IMR-90 (cell line): ENCODE measurements at regions not wholly inside any gene's neighbourhood (a gene's known extent, or its start where the extent isn't known, plus 50 kb on each side); places are given as distances from the start of the nearest gene placed in this dataset.

Source experiments
- ATAC-seq: fragments of 200-7000 bp; cut with Tn5 transposase; 2 replicates; pipeline ENCODE4 v1.9.1; 2020; ENCODE audit warnings: low read depth, mild to moderate bottlenecking, moderate library complexity
- BruUV-seq: library from RNA; stranded (reverse); fragments of 400-500 nt; replicated peaks from 2 replicates; lab custom pipeline; 2021; lab: Mats Ljungman, UMichigan
- CTCF ChIA-PET: fragments of 300-600 bp; formaldehyde crosslinking; extraction: SDS; loops from one replicate; lab custom pipeline; 2021; ENCODE audit warnings: antibody characterized with exemption; lab: Yijun Ruan, JAX
- POLR2A ChIA-PET: fragments of 300-600 bp; sonication (Branson Sonifier 250); formaldehyde crosslinking; loops from one replicate; lab custom pipeline; 2022; ENCODE audit warnings: antibody characterized with exemption; ENCODE audit not compliant: unreplicated experiment; lab: Charles Lee
- DNase-seq: peaks from one replicate; pipeline ENCODE4 v3.0.0; 2013
- H2AFZ ChIP-seq: replicated peaks from 2 replicates; pipeline ENCODE3; 2013; ENCODE audit warnings: low read length, mild to moderate bottlenecking; ENCODE audit not compliant: poor library complexity
- H2AK5ac ChIP-seq: 2 replicates; pipeline ENCODE4 v1.6.1; 2013; ENCODE audit warnings: low read depth, low read length, inconsistent platforms
- H2AK9ac ChIP-seq: replicated peaks from 2 replicates; pipeline ENCODE3; 2013; ENCODE audit warnings: mild to moderate bottlenecking, low read depth, low read length, moderate library complexity; ENCODE audit not compliant: poor library complexity
- H2BK120ac ChIP-seq: 2 replicates; pipeline ENCODE4 v1.6.1; 2013; ENCODE audit warnings: low read depth, low read length, inconsistent platforms
- H2BK15ac ChIP-seq: 3 replicates; pipeline ENCODE4 v1.6.1; 2013; ENCODE audit warnings: low read depth, low read length, inconsistent platforms
- H2BK20ac ChIP-seq: 2 replicates; pipeline ENCODE4 v1.6.1; 2013; ENCODE audit warnings: low read depth, mild to moderate bottlenecking, inconsistent platforms, low read length, moderate library complexity
- H2BK5ac ChIP-seq: 2 replicates; pipeline ENCODE4 v1.6.1; 2013; ENCODE audit warnings: mild to moderate bottlenecking, low read depth, low read length, inconsistent platforms; ENCODE audit not compliant: poor library complexity, severe bottlenecking
- H3K14ac ChIP-seq: replicated peaks from 2 replicates; pipeline ENCODE4 v1.6.1; 2013; ENCODE audit warnings: low read depth, low read length, inconsistent platforms
- H3K18ac ChIP-seq: 2 replicates; pipeline ENCODE4 v1.6.1; 2013; ENCODE audit warnings: low read depth, low read length, control low read depth
- H3K23ac ChIP-seq: 2 replicates; pipeline ENCODE4 v1.6.1; 2013; ENCODE audit warnings: low read depth, low read length, inconsistent platforms
- H3K27ac ChIP-seq: 2 replicates; pipeline ENCODE4 v1.5.1; 2013; ENCODE audit warnings: mild to moderate bottlenecking, control low read depth, low read length; ENCODE audit not compliant: insufficient read depth
- H3K27me3 ChIP-seq: 2 replicates; pipeline ENCODE4 v1.6.1; 2013; ENCODE audit warnings: low read length; ENCODE audit not compliant: control insufficient read depth, insufficient read depth
- H3K36me3 ChIP-seq: 2 replicates; pipeline ENCODE4 v1.6.1; 2013; ENCODE audit warnings: low read length, mixed read lengths; ENCODE audit not compliant: control insufficient read depth, insufficient read depth
- H3K4ac ChIP-seq: 2 replicates; pipeline ENCODE4 v1.6.1; 2013; ENCODE audit warnings: low read depth, low read length, inconsistent platforms
- H3K4me1 ChIP-seq: 2 replicates; pipeline ENCODE4 v1.6.1; 2013; ENCODE audit warnings: low read length, mixed read lengths; ENCODE audit not compliant: control insufficient read depth, insufficient read depth
- H3K4me2 ChIP-seq: 2 replicates; pipeline ENCODE4 v1.6.1; 2013; ENCODE audit warnings: low read depth, mild to moderate bottlenecking, control low read depth, low read length, moderate library complexity
- H3K4me3 ChIP-seq: 2 replicates; pipeline ENCODE4 v1.5.1; 2013; ENCODE audit warnings: low read depth, mild to moderate bottlenecking, control low read depth, low read length, moderate library complexity; ENCODE audit not compliant: insufficient read depth
- H3K56ac ChIP-seq: 2 replicates; pipeline ENCODE4 v1.6.1; 2013; ENCODE audit warnings: low read length, inconsistent platforms; ENCODE audit not compliant: insufficient read depth; ENCODE audit errors: extremely low read depth
- H3K79me1 ChIP-seq, 2 experiments: 2 replicates each; pipeline ENCODE4 v1.6.1; 2013; ENCODE audit warnings: low read length in 2 of 2, inconsistent platforms in 1 of 2, low read depth in 1 of 2
- H3K9ac ChIP-seq: 2 replicates; pipeline ENCODE4 v1.6.1; 2013; ENCODE audit warnings: low read depth, low read length, control low read depth
- H3K9me1 ChIP-seq: 2 replicates; pipeline ENCODE4 v1.6.1; 2013; ENCODE audit warnings: low read length, inconsistent platforms; ENCODE audit not compliant: insufficient read depth
- H3K9me3 ChIP-seq: 2 replicates; pipeline ENCODE4 v1.6.1; 2013; ENCODE audit warnings: low read length; ENCODE audit not compliant: control insufficient read depth, insufficient read depth
- H4K20me1 ChIP-seq: 2 replicates; pipeline ENCODE4 v1.6.1; 2013; ENCODE audit warnings: low read length, inconsistent platforms; ENCODE audit not compliant: insufficient read depth
- H4K5ac ChIP-seq: 2 replicates; pipeline ENCODE4 v1.6.1; 2013; ENCODE audit warnings: mild to moderate bottlenecking, low read depth, low read length, control low read depth
- H4K8ac ChIP-seq, 2 experiments: 2 replicates each; pipeline ENCODE4 v1.6.1; 2013; ENCODE audit warnings: low read depth in 2 of 2, low read length in 2 of 2, control low read depth in 1 of 2, inconsistent platforms in 1 of 2
- H4K91ac ChIP-seq: 2 replicates; pipeline ENCODE4 v1.6.1; 2013; ENCODE audit warnings: low read depth, low read length, inconsistent platforms; ENCODE audit not compliant: insufficient read depth
- POLR2A ChIP-seq: IDR thresholded peaks from 2 replicates; pipeline ENCODE4 v1.6.1; 2012; ENCODE audit warnings: mild to moderate bottlenecking, low read depth, low read length
- WGBS, 2 experiments: methylation state at CpG; one replicate each; pipeline versions ENCODE4 v1.1.5 to v1.1.7; 2013; ENCODE audit warnings: missing lambda C conversion rate in 2 of 2; ENCODE audit not compliant: insufficient read length in 1 of 2; ENCODE audit errors: extremely low coverage in 2 of 2; 5-methylcytosine and 5-hydroxymethylcytosine counted together
- dilution Hi-C: fragments of 300-500 bp; cut with HindIII; formaldehyde crosslinking; loops from one replicate; pipeline ENCODE4 v1.14.3; 2018; ENCODE audit warnings: low sequenced_read_pairs; ENCODE audit not compliant: unreplicated experiment
- in situ Hi-C: fragments of 300-500 bp; cut with MboI; formaldehyde crosslinking; loops from 3 replicates; pipeline ENCODE4 v1.14.3; 2019; ENCODE audit warnings: low sequenced_read_pairs, inconsistent platforms, mixed read lengths
- intact Hi-C: fragments of 100-400 bp; cut with micrococcal nuclease; formaldehyde crosslinking; loops from 2 replicates; pipeline ENCODE4 v1.10.0; 2022

DNA sequence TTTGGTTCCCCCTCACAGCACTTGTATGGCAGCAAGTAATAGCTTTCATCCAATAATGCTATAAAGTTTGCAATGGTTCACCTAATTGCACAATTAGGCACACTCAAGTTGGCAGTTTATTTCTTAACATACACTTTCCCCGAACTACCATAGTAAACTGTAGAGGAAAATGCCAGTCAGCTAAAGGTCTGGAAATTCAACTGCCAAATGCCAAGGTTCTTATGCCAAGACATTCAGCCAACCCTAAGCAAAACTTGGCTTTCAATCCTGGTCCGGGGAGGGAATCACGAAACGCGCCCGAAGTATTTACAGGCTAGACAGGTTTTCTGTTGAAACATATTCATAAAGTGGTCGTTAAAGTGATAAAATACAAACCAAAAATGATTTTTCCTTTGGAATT, 1512.4 kb upstream of the FLRT2 start:
- no peaks in the 10 kb centered on the region for H3K4me1 ChIP-seq
- H3K18ac ChIP-seq: no peak overlapping the region
- no peak overlapping the region for H2AFZ ChIP-seq
- in situ Hi-C loops (no loop called here), dilution Hi-C loops (no loop called here), intact Hi-C loops (no loop called here)
- no peak overlapping the region for H2BK20ac ChIP-seq
- no peak overlapping the region for H3K4ac ChIP-seq
- no peaks in the 10 kb centered on the region for H3K27me3 ChIP-seq
- no peak overlapping the region for H2BK15ac ChIP-seq
- no CpG with 5 or more reads among the region's 7 CpGs for WGBS, 2 experiments
- no peaks in the 10 kb centered on the region for H4K20me1 ChIP-seq
- H3K23ac ChIP-seq: no peak overlapping the region
- no peak for TF ChIP-seq POLR2A
- no peak overlapping the region for H2BK120ac ChIP-seq
- ChIA-PET POLR2A (no interaction called here), CTCF (no interaction called here)
- H3K4me2 ChIP-seq: no peak overlapping the region
- H3K79me1 ChIP-seq: no peaks in the 10 kb centered on the region
- no peak overlapping the region for H2BK5ac ChIP-seq
- DNase-seq (no peak), ATAC-seq (no peak)
- H3K14ac ChIP-seq: no peak overlapping the region
- H4K8ac ChIP-seq: no peak overlapping the region
- H3K9me3 ChIP-seq: no peaks in the 10 kb centered on the region
- no peak overlapping the region for H2AK9ac ChIP-seq
- H3K9me1 ChIP-seq: no peaks in the 10 kb centered on the region
- H4K91ac ChIP-seq: no peak overlapping the region
- H3K9ac ChIP-seq: no peak overlapping the region
- H3K4me3 ChIP-seq: no peak overlapping the region
- no peaks in the 10 kb centered on the region for H3K36me3 ChIP-seq
- no peak overlapping the region for H3K27ac ChIP-seq
- no peak overlapping the region for H4K5ac ChIP-seq
- no peak overlapping the region for H3K56ac ChIP-seq
- no peak overlapping the region for H2AK5ac ChIP-seq
- BruUV-seq: no TSS peak
